H1 (cell line): ENCODE measurements at regions not wholly inside any gene's neighbourhood (a gene's known extent, or its start where the extent isn't known, plus 50 kb on each side); places are given as distances from the start of the nearest gene placed in this dataset.

Experiments used
- CTCF ChIA-PET: fragments of 300-600 bp; sonication (Branson Sonifier 250); formaldehyde crosslinking; loops from one replicate; lab custom pipeline; 2021; ENCODE audit not compliant: partially characterized antibody; lab: Charles Lee
- POLR2A ChIA-PET: fragments of 300-600 bp; sonication (Branson Sonifier 250); formaldehyde crosslinking; loops from one replicate; lab custom pipeline; 2021; ENCODE audit warnings: inconsistent platforms; ENCODE audit not compliant: partially characterized antibody; lab: Charles Lee
- DNase-seq, 2 experiments: peaks; one replicate each; pipeline versions ENCODE4 v3.0.0 to v3.0.0-alpha.2; 2010 to 2022; ENCODE audit warnings: low spot score in 2 of 2, low read depth in 1 of 2, mixed read lengths in 1 of 2
- FAIRE-seq: peaks from 2 replicates; lab custom pipeline; 2011; peaks lifted over from hg19 to GRCh38; lab: Jason Lieb, UNC
- H2AFZ ChIP-seq: 2 replicates; pipeline ENCODE4 v1.8.1; 2012; ENCODE audit warnings: low read length, inconsistent platforms
- H2AK5ac ChIP-seq: 2 replicates; pipeline ENCODE4 v1.6.1; 2013; ENCODE audit warnings: low read depth, low read length
- H2BK120ac ChIP-seq: replicated peaks from 2 replicates; pipeline ENCODE3; 2013; ENCODE audit warnings: low read depth, low read length, inconsistent platforms
- H2BK12ac ChIP-seq: 2 replicates; pipeline ENCODE4 v1.6.1; 2013; ENCODE audit warnings: low read depth, low read length
- H2BK15ac ChIP-seq: 2 replicates; pipeline ENCODE4 v1.6.1; 2013; ENCODE audit warnings: low read length
- H2BK20ac ChIP-seq: 2 replicates; pipeline ENCODE4 v1.6.1; 2013; ENCODE audit warnings: low read length
- H2BK5ac ChIP-seq: 2 replicates; pipeline ENCODE4 v1.6.1; 2013; ENCODE audit warnings: low read depth, low read length
- H3K14ac ChIP-seq: 2 replicates; pipeline ENCODE4 v1.6.1; 2013; ENCODE audit warnings: inconsistent platforms; ENCODE audit not compliant: insufficient read length
- H3K18ac ChIP-seq: 2 replicates; pipeline ENCODE4 v1.6.1; 2013; ENCODE audit warnings: low read length; ENCODE audit errors: extremely low read depth
- H3K23ac ChIP-seq: 2 replicates; pipeline ENCODE4 v1.6.1; 2013; ENCODE audit warnings: inconsistent platforms; ENCODE audit not compliant: insufficient read length
- H3K23me2 ChIP-seq: 2 replicates; pipeline ENCODE4 v1.6.1; 2013; ENCODE audit warnings: low read depth, low read length
- H3K27ac ChIP-seq: 2 replicates; pipeline ENCODE4 v1.6.1; 2011; ENCODE audit warnings: low read depth, low read length, inconsistent platforms
- H3K27me3 ChIP-seq, 4 experiments: replicated peaks in 1 of 4; 1 replicate in 1 of 4; 2 replicates in 3 of 4; pipeline versions ENCODE4 v1.6.1 to v1.8.1; 2011 to 2013; ENCODE audit warnings: low read length in 3 of 4, mild to moderate bottlenecking in 3 of 4, inconsistent platforms in 2 of 4, mixed read lengths in 2 of 4, moderate library complexity in 1 of 4; ENCODE audit not compliant: control insufficient read depth in 3 of 4, insufficient read depth in 3 of 4; ENCODE audit errors: extremely low read depth in 1 of 4
- H3K36me3 ChIP-seq, 4 experiments: 2 replicates each; pipeline versions ENCODE4 v1.6.1 to v1.8.1; 2011 to 2013; ENCODE audit warnings: mild to moderate bottlenecking in 4 of 4, low read length in 3 of 4, moderate library complexity in 2 of 4, control low read depth in 1 of 4, inconsistent platforms in 1 of 4; ENCODE audit not compliant: insufficient read depth in 4 of 4, control insufficient read depth in 2 of 4
- H3K4ac ChIP-seq: replicated peaks from 2 replicates; pipeline ENCODE3; 2013; ENCODE audit warnings: low read length, low read depth, mixed read lengths, inconsistent platforms; ENCODE audit not compliant: insufficient read length
- H3K4me1 ChIP-seq, 4 experiments: replicated peaks in 1 of 4; 1 replicate in 1 of 4; 2 replicates in 3 of 4; pipeline versions ENCODE4 v1.6.1 to v1.8.1; 2011 to 2013; ENCODE audit warnings: low read length in 3 of 4, inconsistent platforms in 2 of 4, mixed read lengths in 1 of 4; ENCODE audit not compliant: insufficient read depth in 4 of 4, control insufficient read depth in 3 of 4
- H3K4me2 ChIP-seq, 2 experiments: 2 replicates each; pipeline versions ENCODE4 v1.6.1 to v1.8.1; 2011 to 2013; ENCODE audit warnings: low read depth in 2 of 2, low read length in 2 of 2, control low read depth in 1 of 2, inconsistent platforms in 1 of 2, mild to moderate bottlenecking in 1 of 2; ENCODE audit not compliant: insufficient read depth in 1 of 2
- H3K4me3 ChIP-seq, 4 experiments: fragments of 200-600, 300-600 bp in 1 of 4; sonication (generic), shearing (Covaris generic), sonication (Bioruptor Twin) in 1 of 4; 2 replicates each; pipeline versions ENCODE4 v1.5.1 to v1.8.1; 2011 to 2016; ENCODE audit warnings: low read length in 4 of 4, low read depth in 3 of 4, control low read depth in 2 of 4, inconsistent platforms in 2 of 4, mild to moderate bottlenecking in 2 of 4, mixed read lengths in 1 of 4, moderate library complexity in 1 of 4; ENCODE audit not compliant: insufficient read depth in 2 of 4; ENCODE audit errors: extremely low read depth in 1 of 4
- H3K56ac ChIP-seq: replicated peaks from 2 replicates; pipeline ENCODE3; 2013; ENCODE audit warnings: low read depth, mild to moderate bottlenecking, mixed read lengths, low read length, inconsistent platforms; ENCODE audit not compliant: insufficient read length
- H3K79me1 ChIP-seq: 2 replicates; pipeline ENCODE4 v1.6.1; 2013; ENCODE audit warnings: low read depth, low read length, control low read depth
- H3K79me2 ChIP-seq, 2 experiments: 2 replicates each; pipeline versions ENCODE4 v1.6.1 to v1.8.1; 2012 to 2013; ENCODE audit warnings: low read length in 2 of 2, mild to moderate bottlenecking in 2 of 2, inconsistent platforms in 1 of 2; ENCODE audit not compliant: insufficient read depth in 2 of 2, control insufficient read depth in 1 of 2
- H3K9ac ChIP-seq, 4 experiments: replicated peaks in 1 of 4; 1 replicate in 1 of 4; 2 replicates in 3 of 4; pipeline versions ENCODE4 v1.6.1 to v1.8.1; 2011 to 2013; ENCODE audit warnings: low read depth in 3 of 4, low read length in 3 of 4, control low read depth in 2 of 4, mild to moderate bottlenecking in 2 of 4, moderate library complexity in 2 of 4, inconsistent platforms in 1 of 4; ENCODE audit errors: extremely low read depth in 1 of 4
- H3K9me3 ChIP-seq, 2 experiments: 2 replicates each; pipeline versions ENCODE4 v1.6.1 to v1.8.1; 2012 to 2013; ENCODE audit warnings: mild to moderate bottlenecking in 2 of 2, moderate library complexity in 2 of 2, control low read depth in 1 of 2, inconsistent platforms in 1 of 2, low read depth in 1 of 2, low read length in 1 of 2, mixed read lengths in 1 of 2; ENCODE audit not compliant: insufficient read depth in 2 of 2
- H4K20me1 ChIP-seq, 2 experiments: replicated peaks in 1 of 2; 2 replicates each; pipeline versions ENCODE3 to v1.8.1; 2011 to 2013; ENCODE audit warnings: inconsistent platforms in 2 of 2, low read length in 2 of 2, mild to moderate bottlenecking in 1 of 2; ENCODE audit not compliant: insufficient read depth in 2 of 2, control insufficient read depth in 1 of 2
- H4K5ac ChIP-seq: 2 replicates; pipeline ENCODE4 v1.6.1; 2013; ENCODE audit warnings: low read length, low read depth, mixed read lengths, inconsistent platforms; ENCODE audit not compliant: insufficient read length
- H4K8ac ChIP-seq: 2 replicates; pipeline ENCODE4 v1.8.0; 2013; ENCODE audit warnings: mild to moderate bottlenecking, moderate library complexity, low read length, inconsistent platforms; ENCODE audit not compliant: insufficient read depth; ENCODE audit errors: extremely low read depth
- H4K91ac ChIP-seq: replicated peaks from 2 replicates; pipeline ENCODE3; 2013; ENCODE audit warnings: low read length, mixed read lengths, inconsistent platforms; ENCODE audit not compliant: insufficient read length
- BACH1 ChIP-seq: IDR thresholded peaks from 2 replicates; pipeline ENCODE4 v1.6.1; 2012; ENCODE audit warnings: low read length, improper control_type of control experiment
- CBX5 ChIP-seq: fragments of 300-800, 300-1000 bp; sonication (generic); IDR thresholded peaks from 2 replicates; pipeline ENCODE4 v1.7.1; 2016; ENCODE audit warnings: antibody characterized with exemption, low read length, low read depth
- CHD2 ChIP-seq: IDR thresholded peaks from 2 replicates; pipeline ENCODE4 v1.6.1; 2012; ENCODE audit warnings: low read length, improper control_type of control experiment
- HDAC2 ChIP-seq, 2 experiments: fragments of 300-600 bp in 1 of 2; sonication (generic) in 1 of 2; IDR thresholded peaks; 2 replicates each; pipeline ENCODE4 v1.6.1; 2011 to 2012; ENCODE audit warnings: low read depth in 2 of 2, low read length in 2 of 2, mild to moderate bottlenecking in 2 of 2, moderate library complexity in 2 of 2, borderline replicate concordance in 1 of 2, inconsistent platforms in 1 of 2
- JUND ChIP-seq: IDR thresholded peaks from 2 replicates; pipeline ENCODE4 v1.6.1; 2011; ENCODE audit warnings: mild to moderate bottlenecking, improper control_type of control experiment, low read length
- KDM4A ChIP-seq: IDR thresholded peaks from one replicate; pipeline ENCODE4 v1.7.1; 2012; ENCODE audit warnings: low read depth, mild to moderate bottlenecking, moderate library complexity, low read length, inconsistent platforms; ENCODE audit not compliant: severe bottlenecking
- MAFK ChIP-seq: IDR thresholded peaks from 2 replicates; pipeline ENCODE4 v1.6.1; 2012; ENCODE audit warnings: low read depth, mild to moderate bottlenecking, improper control_type of control experiment, low read length
- PHF8 ChIP-seq: fragments of 200-600 bp; sonication (generic); conservative IDR thresholded peaks from 2 replicates; pipeline ENCODE4 v1.7.1; 2012; ENCODE audit warnings: low read depth, mild to moderate bottlenecking, inconsistent platforms, low read length, moderate library complexity
- SP2 ChIP-seq: IDR thresholded peaks from 2 replicates; pipeline ENCODE4 v1.6.1; 2012; ENCODE audit warnings: mild to moderate bottlenecking, low read length, inconsistent platforms
- SUZ12 ChIP-seq: fragments of 200-600 bp; sonication (generic); IDR thresholded peaks from 2 replicates; pipeline ENCODE4 v1.6.1; 2012; ENCODE audit warnings: mild to moderate bottlenecking, inconsistent platforms, low read length, moderate library complexity, mixed read lengths
- TAF7 ChIP-seq: optimal IDR thresholded peaks from 2 replicates; pipeline ENCODE3; 2011; ENCODE audit warnings: low read depth, mild to moderate bottlenecking, inconsistent platforms, low read length, moderate library complexity, borderline replicate concordance
- TCF12 ChIP-seq: IDR thresholded peaks from 2 replicates; pipeline ENCODE4 v1.6.1; 2011; ENCODE audit warnings: low read depth, mild to moderate bottlenecking, low read length
- WGBS, 2 experiments: shearing (Covaris generic) in 1 of 2; methylation state at CpG; one replicate each; pipeline versions ENCODE4 v1.1.6 to v1.1.7; 2013 to 2015; ENCODE audit warnings: low lambda C conversion rate in 2 of 2, mixed read lengths in 2 of 2, inconsistent platforms in 1 of 2, low coverage in 1 of 2, missing lambda C conversion rate in 1 of 2; ENCODE audit not compliant: insufficient replicate concordance in 2 of 2, insufficient coverage in 1 of 2, insufficient read length in 1 of 2; ENCODE audit errors: extremely low coverage in 1 of 2, missing lambda C conversion rate in 1 of 2; 5-methylcytosine and 5-hydroxymethylcytosine counted together
- TF ChIP-seq, protein P1 (sequence below), 3 experiments: IDR thresholded peaks; 1 replicate in 2 of 3; 2 replicates in 1 of 3; pipeline versions ENCODE4 v1.5.1 to v1.6.1; 2011; ENCODE audit warnings: low read length in 3 of 3, mild to moderate bottlenecking in 3 of 3, inconsistent platforms in 2 of 3, low read depth in 1 of 3, moderate library complexity in 1 of 3; ENCODE audit not compliant: insufficient read depth in 1 of 3; ENCODE audit errors: control extremely low read depth in 1 of 3

DNA sequence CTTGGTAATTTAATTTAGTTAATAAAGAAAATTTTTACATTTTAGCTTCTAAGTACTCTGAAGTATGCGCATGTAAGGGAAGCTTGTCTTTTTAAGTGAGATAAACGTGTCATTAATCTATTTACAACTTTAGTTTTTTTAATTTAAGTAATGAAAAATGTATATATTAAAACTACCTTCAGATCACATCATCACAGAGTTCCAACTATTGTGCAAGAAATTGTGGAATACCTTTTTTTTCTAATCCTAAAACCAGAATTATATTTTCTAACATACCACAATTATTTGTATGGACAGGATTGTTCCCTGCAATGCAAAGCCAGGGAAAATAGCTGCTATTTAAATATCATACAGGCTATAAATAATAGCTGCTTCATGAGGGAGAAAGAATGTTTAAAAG, 303.2 kb upstream of the KCND2 start:
- H3K4ac ChIP-seq, result no peak overlapping the region
- 79% methylated on average over 2 of the region's 2 CpGs; no CpG with 5 or more reads in 1 of the 2 experiments for WGBS, 2 experiments
- TF ChIP-seq SP2 (no peak), CHD2 (no peak), HDAC2 (IDR thresholded peaks at IDR 0.05; ENCODE audit: borderline replicate concordance in 1 of 2, low read depth in 2 of 2, low read length in 2 of 2) (no peak), BACH1 (no peak), TCF12 (no peak), JUND (no peak), MAFK (no peak), CBX5 (no peak), TAF7 (no peak), SUZ12 (no peak), PHF8 (no peak), KDM4A (no peak)
- TF ChIP-seq, protein P1, sequence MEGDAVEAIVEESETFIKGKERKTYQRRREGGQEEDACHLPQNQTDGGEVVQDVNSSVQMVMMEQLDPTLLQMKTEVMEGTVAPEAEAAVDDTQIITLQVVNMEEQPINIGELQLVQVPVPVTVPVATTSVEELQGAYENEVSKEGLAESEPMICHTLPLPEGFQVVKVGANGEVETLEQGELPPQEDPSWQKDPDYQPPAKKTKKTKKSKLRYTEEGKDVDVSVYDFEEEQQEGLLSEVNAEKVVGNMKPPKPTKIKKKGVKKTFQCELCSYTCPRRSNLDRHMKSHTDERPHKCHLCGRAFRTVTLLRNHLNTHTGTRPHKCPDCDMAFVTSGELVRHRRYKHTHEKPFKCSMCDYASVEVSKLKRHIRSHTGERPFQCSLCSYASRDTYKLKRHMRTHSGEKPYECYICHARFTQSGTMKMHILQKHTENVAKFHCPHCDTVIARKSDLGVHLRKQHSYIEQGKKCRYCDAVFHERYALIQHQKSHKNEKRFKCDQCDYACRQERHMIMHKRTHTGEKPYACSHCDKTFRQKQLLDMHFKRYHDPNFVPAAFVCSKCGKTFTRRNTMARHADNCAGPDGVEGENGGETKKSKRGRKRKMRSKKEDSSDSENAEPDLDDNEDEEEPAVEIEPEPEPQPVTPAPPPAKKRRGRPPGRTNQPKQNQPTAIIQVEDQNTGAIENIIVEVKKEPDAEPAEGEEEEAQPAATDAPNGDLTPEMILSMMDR (IDR thresholded peaks at IDR 0.05; ENCODE audit: control extremely low read depth in 1 of 3, insufficient read depth in 1 of 3, low read depth in 1 of 3, low read length in 3 of 3), result no peak

More for the DNA sequence above, 303.2 kb upstream of the KCND2 start:
- no peak overlapping the region for H2AFZ ChIP-seq
- no peak overlapping the region for H3K23ac ChIP-seq
- no peak overlapping the region for H3K9ac ChIP-seq
- H3K79me2 ChIP-seq, result no peaks in the 10 kb centered on the region
- POLR2A ChIA-PET, result no interaction called here
- no peak overlapping the region for H2BK5ac ChIP-seq
- H3K4me2 ChIP-seq, result no peak overlapping the region
- no peaks in the 10 kb centered on the region for H4K20me1 ChIP-seq
- H4K8ac ChIP-seq, result no peak overlapping the region
- H2AK5ac ChIP-seq, result no peak overlapping the region
- FAIRE-seq, result no peak
- H3K9me3 ChIP-seq, result no peaks in the 10 kb centered on the region
- no peaks in the 10 kb centered on the region for H3K27me3 ChIP-seq
- no peaks in the 10 kb centered on the region for H3K79me1 ChIP-seq
- H4K91ac ChIP-seq, result no peak overlapping the region
- no peaks in the 10 kb centered on the region for H3K4me1 ChIP-seq
- CTCF ChIA-PET, result no interaction called here
- no peak overlapping the region for H4K5ac ChIP-seq
- no peak overlapping the region for H2BK12ac ChIP-seq
- no peaks in the 10 kb centered on the region for H3K23me2 ChIP-seq
- H2BK20ac ChIP-seq, result no peak overlapping the region
- no peak overlapping the region for H3K14ac ChIP-seq
- no peak overlapping the region for H3K56ac ChIP-seq
- no peak overlapping the region for H2BK15ac ChIP-seq
- H3K36me3 ChIP-seq, result no peaks in the 10 kb centered on the region
- H3K4me3 ChIP-seq, result no peak overlapping the region
- H2BK120ac ChIP-seq, result no peak overlapping the region
- no peak overlapping the region for H3K27ac ChIP-seq
- H3K18ac ChIP-seq, result no peak overlapping the region
- DNase-seq, result no peak
